LNCAP (cell line): ENCODE measurements at regions not wholly inside any gene's neighbourhood (a gene's known extent, or its start where the extent isn't known, plus 50 kb on each side); places are given as distances from the start of the nearest gene placed in this dataset.

Experiments used
- CTCF ChIP-seq: fragments of 450-650 bp; IDR thresholded peaks from 2 replicates; pipeline ENCODE4 v1.5.1; 2017; ENCODE audit warnings: mild to moderate bottlenecking

GRCh38 chr17:33973491-33973890 lies 281.6 kb upstream of the CCL2 start:
- TF ChIP-seq CTCF: no peak

- TF ChIP-seq CTCF: no peak
Observed at GRCh38 chr17:33974276-33974675, 280.8 kb upstream of the CCL2 start.

GRCh38 chr17:33976831-33977230 lies 278.3 kb upstream of the CCL2 start:
- no peak for TF ChIP-seq CTCF

- no peak for TF ChIP-seq CTCF
Observed at GRCh38 chr17:33977729-33978514, 277.2 kb upstream of the CCL2 start.

- TF ChIP-seq CTCF: no peak
Observed at GRCh38 chr17:33978889-33979288, 276.2 kb upstream of the CCL2 start.

GRCh38 chr17:33980193-33980592 lies 274.9 kb upstream of the CCL2 start:
- no peak for TF ChIP-seq CTCF

GRCh38 chr17:33981711-33982601 lies 273.1 kb upstream of the CCL2 start:
- no peak for TF ChIP-seq CTCF
